ENCODE measurements at regions not wholly inside any gene's neighbourhood (a gene's known extent, or its start where the extent isn't known, plus 50 kb on each side); places are given as distances from the start of the nearest gene placed in this dataset.

DNA sequence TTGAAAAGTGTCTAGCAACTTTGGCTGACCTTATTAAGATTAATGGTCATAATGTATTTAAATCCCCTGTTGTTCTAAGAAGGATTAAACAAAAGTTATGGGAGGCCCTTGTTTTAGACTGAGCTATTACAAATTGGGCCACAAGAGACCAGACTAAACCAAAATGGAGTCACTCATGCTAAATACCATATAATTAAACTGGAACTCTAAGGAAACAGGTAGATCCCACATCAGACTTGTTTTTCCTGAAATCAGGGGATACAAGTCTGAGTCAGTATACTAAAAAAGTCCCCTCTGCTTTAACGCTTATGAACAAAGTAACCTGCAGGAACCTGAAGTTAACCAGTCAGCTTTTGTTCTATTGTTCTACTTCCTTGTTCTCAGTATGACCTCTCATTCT, 305.9 kb upstream of the SGCG start:
- dilution Hi-C loops (cut with MboI; ENCODE audit: extremely low pct_ligation_motif_present, low sequenced_read_pairs): no loop called here
- Histone ChIP-seq H3K4me2 (ENCODE audit: control insufficient read depth, extremely low read depth, insufficient read depth, low read depth, low read length) (no peak overlapping the region), H3K9me1 (ENCODE audit: control insufficient read depth, extremely low read depth, insufficient read depth, low read length) (no peaks in the 10 kb centered on the region), H3K4me3 (ENCODE audit: control insufficient read depth in 2 of 3, extremely low read depth in 1 of 3, insufficient read depth in 2 of 3, low read depth in 1 of 3, low read length in 3 of 3) (no peak overlapping the region), H3K79me2 (ENCODE audit: control insufficient read depth, insufficient read depth, low read length) (no peaks in the 10 kb centered on the region), H3K9me3 (ENCODE audit: control insufficient read depth, low read depth, low read length) (no peaks in the 10 kb centered on the region), H3K4me1 (ENCODE audit: control insufficient read depth, extremely low read depth, insufficient read depth, low read length) (no peaks in the 10 kb centered on the region), H4K20me1 (ENCODE audit: control insufficient read depth, extremely low read depth, insufficient read depth, low read length) (no peaks in the 10 kb centered on the region), H3K27ac (ENCODE audit: control insufficient read depth, insufficient read depth, low read length) (no peak overlapping the region), H3K36me3 (ENCODE audit: control insufficient read depth in 2 of 2, extremely low read depth in 1 of 2, insufficient read depth in 2 of 2, low read length in 2 of 2) (no peaks in the 10 kb centered on the region), H3K27me3 (ENCODE audit: control insufficient read depth, extremely low read depth, insufficient read depth, low read length) (no peaks in the 10 kb centered on the region), H3K9ac (ENCODE audit: control insufficient read depth, extremely low read depth, insufficient read depth, low read length) (no peak overlapping the region), H2AFZ (ENCODE audit: control insufficient read depth, low read length) (no peak overlapping the region)
- TF ChIP-seq, protein P1, sequence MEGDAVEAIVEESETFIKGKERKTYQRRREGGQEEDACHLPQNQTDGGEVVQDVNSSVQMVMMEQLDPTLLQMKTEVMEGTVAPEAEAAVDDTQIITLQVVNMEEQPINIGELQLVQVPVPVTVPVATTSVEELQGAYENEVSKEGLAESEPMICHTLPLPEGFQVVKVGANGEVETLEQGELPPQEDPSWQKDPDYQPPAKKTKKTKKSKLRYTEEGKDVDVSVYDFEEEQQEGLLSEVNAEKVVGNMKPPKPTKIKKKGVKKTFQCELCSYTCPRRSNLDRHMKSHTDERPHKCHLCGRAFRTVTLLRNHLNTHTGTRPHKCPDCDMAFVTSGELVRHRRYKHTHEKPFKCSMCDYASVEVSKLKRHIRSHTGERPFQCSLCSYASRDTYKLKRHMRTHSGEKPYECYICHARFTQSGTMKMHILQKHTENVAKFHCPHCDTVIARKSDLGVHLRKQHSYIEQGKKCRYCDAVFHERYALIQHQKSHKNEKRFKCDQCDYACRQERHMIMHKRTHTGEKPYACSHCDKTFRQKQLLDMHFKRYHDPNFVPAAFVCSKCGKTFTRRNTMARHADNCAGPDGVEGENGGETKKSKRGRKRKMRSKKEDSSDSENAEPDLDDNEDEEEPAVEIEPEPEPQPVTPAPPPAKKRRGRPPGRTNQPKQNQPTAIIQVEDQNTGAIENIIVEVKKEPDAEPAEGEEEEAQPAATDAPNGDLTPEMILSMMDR (optimal IDR thresholded peaks at IDR 0.05 in 1 of 3, IDR thresholded peaks at IDR 0.05 in 1 of 3, conservative IDR thresholded peaks at IDR 0.05 in 1 of 3; ENCODE audit: extremely low read depth in 1 of 3, insufficient read depth in 2 of 3, low read length in 3 of 3): no peak
- no peak for TF ChIP-seq EZH2 (IDR thresholded peaks at IDR 0.05; ENCODE audit: low read length)
- DNase-seq (ENCODE audit: low read depth, low spot score) (no peak), FAIRE-seq (no peak)

DNA sequence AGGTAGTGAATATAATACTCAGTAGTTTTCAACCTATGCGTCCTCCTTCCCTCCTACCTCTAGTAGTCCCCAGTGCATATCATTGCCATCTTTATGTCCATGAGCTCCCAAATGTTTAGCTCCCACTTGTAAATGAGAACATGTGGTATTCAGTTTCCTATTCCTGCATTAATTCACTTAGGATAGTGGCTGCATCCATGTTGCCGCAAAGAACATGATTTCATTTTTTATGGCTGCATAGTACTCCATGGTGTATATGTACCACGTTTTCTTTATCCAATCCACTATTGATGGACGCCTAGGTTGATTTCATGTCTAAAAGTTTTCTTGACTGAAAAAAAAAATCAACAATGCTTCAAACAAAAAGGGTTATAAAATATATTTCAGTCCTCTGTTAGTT, 303.4 kb upstream of the SGCG start:
- H3K79me2 ChIP-seq (ENCODE audit: control insufficient read depth, insufficient read depth, low read length): no peaks in the 10 kb centered on the region
- H3K4me2 ChIP-seq (ENCODE audit: control insufficient read depth, extremely low read depth, insufficient read depth, low read depth, low read length): no peak overlapping the region
- no peaks in the 10 kb centered on the region for H3K4me1 ChIP-seq (ENCODE audit: control insufficient read depth, extremely low read depth, insufficient read depth, low read length)
- H4K20me1 ChIP-seq (ENCODE audit: control insufficient read depth, extremely low read depth, insufficient read depth, low read length): no peaks in the 10 kb centered on the region
- no peak overlapping the region for H3K4me3 ChIP-seq (ENCODE audit: control insufficient read depth in 2 of 3, extremely low read depth in 1 of 3, insufficient read depth in 2 of 3, low read depth in 1 of 3, low read length in 3 of 3)
- no peaks in the 10 kb centered on the region for H3K36me3 ChIP-seq (ENCODE audit: control insufficient read depth in 2 of 2, extremely low read depth in 1 of 2, insufficient read depth in 2 of 2, low read length in 2 of 2)
- H3K9me1 ChIP-seq (ENCODE audit: control insufficient read depth, extremely low read depth, insufficient read depth, low read length): no peaks in the 10 kb centered on the region
- TF ChIP-seq, protein P1 (optimal IDR thresholded peaks at IDR 0.05 in 1 of 3, IDR thresholded peaks at IDR 0.05 in 1 of 3, conservative IDR thresholded peaks at IDR 0.05 in 1 of 3; ENCODE audit: extremely low read depth in 1 of 3, insufficient read depth in 2 of 3, low read length in 3 of 3): no peak
- no peak for TF ChIP-seq EZH2 (IDR thresholded peaks at IDR 0.05; ENCODE audit: low read length)
- no peak overlapping the region for H3K9ac ChIP-seq (ENCODE audit: control insufficient read depth, extremely low read depth, insufficient read depth, low read length)
- FAIRE-seq (no peak), DNase-seq (ENCODE audit: low read depth, low spot score) (no peak)
- no peak overlapping the region for H3K27ac ChIP-seq (ENCODE audit: control insufficient read depth, insufficient read depth, low read length)
- H2AFZ ChIP-seq (ENCODE audit: control insufficient read depth, low read length): no peak overlapping the region
- dilution Hi-C loops (cut with MboI; ENCODE audit: extremely low pct_ligation_motif_present, low sequenced_read_pairs): no loop called here
- H3K27me3 ChIP-seq (ENCODE audit: control insufficient read depth, extremely low read depth, insufficient read depth, low read length): no peaks in the 10 kb centered on the region
- no peaks in the 10 kb centered on the region for H3K9me3 ChIP-seq (ENCODE audit: control insufficient read depth, low read depth, low read length)

Measured in keratinocyte (primary cell).